Neutrophil (primary cell): ENCODE measurements at regions not wholly inside any gene's neighbourhood (a gene's known extent, or its start where the extent isn't known, plus 50 kb on each side); places are given as distances from the start of the nearest gene placed in this dataset.

Source experiments
- H3K27ac ChIP-seq: fragments of 200-600 bp; sonication (generic); 2 replicates; pipeline ENCODE4 v1.5.1; 2016; ENCODE audit warnings: mild to moderate bottlenecking, moderate library complexity
- H3K27me3 ChIP-seq: fragments of 200-600 bp; sonication (generic); 2 replicates; pipeline ENCODE4 v1.6.0; 2016; ENCODE audit warnings: mild to moderate bottlenecking
- H3K36me3 ChIP-seq: fragments of 200-600 bp; sonication (generic); 2 replicates; pipeline ENCODE4 v1.5.1; 2017
- H3K4me1 ChIP-seq, 2 experiments: fragments of 200-600 bp in 1 of 2; sonication (generic) in 1 of 2; 1 replicate in 1 of 2; 2 replicates in 1 of 2; pipeline versions ENCODE4 v1.5.1 to v1.6.1; 2013 to 2016; ENCODE audit warnings: low read depth in 1 of 2, low read length in 1 of 2, mild to moderate bottlenecking in 1 of 2, moderate library complexity in 1 of 2; ENCODE audit not compliant: control insufficient read depth in 1 of 2, insufficient read depth in 1 of 2
- H3K4me3 ChIP-seq, 2 experiments: fragments of 200-600 bp in 1 of 2; sonication (generic) in 1 of 2; 1 replicate in 1 of 2; 2 replicates in 1 of 2; pipeline ENCODE4 v1.5.1; 2013 to 2016; ENCODE audit warnings: low read depth in 1 of 2, low read length in 1 of 2, mild to moderate bottlenecking in 1 of 2, moderate library complexity in 1 of 2
- H3K9me3 ChIP-seq: fragments of 200-600 bp; sonication (generic); 2 replicates; pipeline ENCODE4 v1.5.1; 2016
- CTCF ChIP-seq: fragments of 200-600 bp; sonication (generic); IDR thresholded peaks from 2 replicates; pipeline ENCODE4 v1.5.1; 2016; ENCODE audit warnings: antibody characterized with exemption

DNA sequence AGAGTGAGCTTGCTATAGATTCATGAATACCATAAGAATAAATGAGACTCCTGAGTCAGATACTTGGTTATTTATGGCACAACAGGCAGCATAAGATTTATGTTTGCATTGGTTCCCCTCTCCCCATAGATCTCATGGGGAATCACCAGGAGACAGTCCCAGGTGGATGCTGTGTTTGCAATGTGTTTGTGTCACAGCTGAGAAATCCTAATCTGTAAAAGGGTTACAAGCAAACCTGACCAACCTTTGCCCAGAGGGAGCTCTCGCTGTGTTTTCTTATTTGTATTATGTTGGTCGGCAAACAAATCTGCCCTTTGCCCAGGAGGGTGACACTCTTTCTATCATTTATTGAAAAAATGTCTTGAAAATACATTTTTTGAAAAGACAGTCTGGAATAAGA, 236.2 kb downstream of the ZPLD1 start:
- no peak overlapping the region for H3K4me3 ChIP-seq
- no peak for TF ChIP-seq CTCF
- H3K4me1 ChIP-seq: no peaks in the 10 kb centered on the region
- no peak overlapping the region for H3K27ac ChIP-seq
- H3K27me3 ChIP-seq: no peaks in the 10 kb centered on the region
- no peaks in the 10 kb centered on the region for H3K9me3 ChIP-seq
- H3K36me3 ChIP-seq: no peaks in the 10 kb centered on the region

GRCh38 chr3:102672305-102672704, 237.5 kb downstream of the ZPLD1 start:
- H3K9me3 ChIP-seq: no peaks in the 10 kb centered on the region
- no peaks in the 10 kb centered on the region for H3K36me3 ChIP-seq
- H3K27me3 ChIP-seq: no peaks in the 10 kb centered on the region
- H3K4me3 ChIP-seq: no peak overlapping the region
- no peak for TF ChIP-seq CTCF
- no peak overlapping the region for H3K27ac ChIP-seq
- no peaks in the 10 kb centered on the region for H3K4me1 ChIP-seq

DNA sequence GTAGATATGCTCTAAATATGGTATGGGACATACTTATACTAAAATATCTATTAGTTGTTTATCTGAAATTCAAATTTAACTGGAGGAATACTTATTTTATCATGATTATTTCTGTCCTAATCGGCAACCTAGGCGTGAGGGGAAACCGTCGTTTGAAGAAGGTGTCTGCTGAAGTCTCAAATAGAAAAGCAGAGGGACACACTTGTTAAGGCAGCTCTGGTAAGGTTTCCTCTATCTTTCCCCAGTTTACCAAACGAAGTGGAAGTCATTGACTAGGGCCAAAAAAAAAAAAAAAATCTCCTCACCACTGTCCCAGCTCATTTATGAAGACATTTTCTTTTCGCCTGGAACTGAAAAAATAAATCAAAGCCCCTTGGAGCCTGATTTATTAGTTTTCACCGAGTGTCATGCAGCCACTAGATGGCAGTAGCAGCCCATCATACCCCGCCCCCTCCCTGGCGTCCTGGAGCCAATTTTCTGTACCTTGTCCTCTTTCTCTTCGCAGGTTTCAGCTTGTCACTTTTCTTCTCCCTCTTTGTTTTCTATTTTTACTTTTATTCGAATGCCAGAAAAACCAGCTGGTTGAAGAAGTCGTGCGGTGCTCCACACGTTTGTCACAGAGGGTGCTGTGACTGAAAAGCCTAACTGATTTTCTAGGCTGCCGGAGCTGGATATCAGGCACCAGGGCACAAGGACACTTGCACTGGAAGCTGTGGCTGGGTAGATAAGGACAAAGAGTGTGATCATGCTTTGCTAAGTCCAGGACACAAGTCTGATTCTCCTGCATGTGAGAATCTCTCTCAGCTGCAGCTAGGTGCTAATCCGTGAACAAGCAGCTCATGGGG, 238.7 kb downstream of the ZPLD1 start:
- H3K36me3 ChIP-seq: no peaks in the 10 kb centered on the region
- H3K9me3 ChIP-seq: no peaks in the 10 kb centered on the region
- no peaks in the 10 kb centered on the region for H3K4me1 ChIP-seq
- no peak overlapping the region for H3K27ac ChIP-seq
- TF ChIP-seq CTCF: no peak
- no peak overlapping the region for H3K4me3 ChIP-seq
- H3K27me3 ChIP-seq: no peaks in the 10 kb centered on the region

GRCh38 chr3:102674284-102674683, 239.5 kb downstream of the ZPLD1 start:
- H3K36me3 ChIP-seq: no peaks in the 10 kb centered on the region
- no peaks in the 10 kb centered on the region for H3K9me3 ChIP-seq
- no peak for TF ChIP-seq CTCF
- no peak overlapping the region for H3K4me3 ChIP-seq
- H3K27ac ChIP-seq: no peak overlapping the region
- H3K27me3 ChIP-seq: no peaks in the 10 kb centered on the region
- no peaks in the 10 kb centered on the region for H3K4me1 ChIP-seq

GRCh38 chr3:102676424-102676823, 241.6 kb downstream of the ZPLD1 start:
- H3K36me3 ChIP-seq: no peaks in the 10 kb centered on the region
- no peaks in the 10 kb centered on the region for H3K9me3 ChIP-seq
- H3K27ac ChIP-seq: no peak overlapping the region
- no peak overlapping the region for H3K4me3 ChIP-seq
- TF ChIP-seq CTCF: no peak
- no peaks in the 10 kb centered on the region for H3K27me3 ChIP-seq
- H3K4me1 ChIP-seq: no peaks in the 10 kb centered on the region
